ENCODE measurements at regions not wholly inside any gene's neighbourhood (a gene's known extent, or its start where the extent isn't known, plus 50 kb on each side); places are given as distances from the start of the nearest gene placed in this dataset.

- ATAC-seq = no peak
- TF ChIP-seq ZNF70 (CRISPR knock-in tag; IDR thresholded peaks at IDR 0.05) (no peak), TCF4 (CRISPR knock-in tag; IDR thresholded peaks at IDR 0.05; ENCODE audit: borderline replicate concordance) (no peak), CREB5 (CRISPR knock-in tag; IDR thresholded peaks at IDR 0.05; ENCODE audit: low read depth) (no peak), ESRRG (CRISPR knock-in tag; IDR thresholded peaks at IDR 0.05) (no peak), RARB (CRISPR knock-in tag; IDR thresholded peaks at IDR 0.05) (no peak), CSDC2 (CRISPR knock-in tag; IDR thresholded peaks at IDR 0.05) (no peak), ZNF8 (CRISPR knock-in tag; IDR thresholded peaks at IDR 0.05) (no peak), PPARA (CRISPR knock-in tag; IDR thresholded peaks at IDR 0.05; ENCODE audit: borderline replicate concordance) (no peak), ZFP3 (CRISPR knock-in tag; IDR thresholded peaks at IDR 0.05) (no peak), ARNTL (CRISPR knock-in tag; IDR thresholded peaks at IDR 0.05; ENCODE audit: borderline replicate concordance, low read depth) (no peak), GLIS3 (CRISPR knock-in tag; IDR thresholded peaks at IDR 0.05) (no peak), BACH2 (CRISPR knock-in tag; IDR thresholded peaks at IDR 0.05; ENCODE audit: borderline replicate concordance) (no peak), ZFP30 (CRISPR knock-in tag; IDR thresholded peaks at IDR 0.05) (no peak), ZC3H10 (CRISPR knock-in tag; IDR thresholded peaks at IDR 0.05) (no peak), TOX (CRISPR knock-in tag; IDR thresholded peaks at IDR 0.05; ENCODE audit: borderline replicate concordance) (no peak), ISL1 (CRISPR knock-in tag; IDR thresholded peaks at IDR 0.05) (no peak), POU6F1 (CRISPR knock-in tag; IDR thresholded peaks at IDR 0.05; ENCODE audit: borderline replicate concordance, low read depth) (no peak), SNAI2 (CRISPR knock-in tag; IDR thresholded peaks at IDR 0.05) (no peak), ZNF565 (CRISPR knock-in tag; conservative IDR thresholded peaks at IDR 0.05; ENCODE audit: low read depth) (no peak)
- TF ChIP-seq, protein P1, sequence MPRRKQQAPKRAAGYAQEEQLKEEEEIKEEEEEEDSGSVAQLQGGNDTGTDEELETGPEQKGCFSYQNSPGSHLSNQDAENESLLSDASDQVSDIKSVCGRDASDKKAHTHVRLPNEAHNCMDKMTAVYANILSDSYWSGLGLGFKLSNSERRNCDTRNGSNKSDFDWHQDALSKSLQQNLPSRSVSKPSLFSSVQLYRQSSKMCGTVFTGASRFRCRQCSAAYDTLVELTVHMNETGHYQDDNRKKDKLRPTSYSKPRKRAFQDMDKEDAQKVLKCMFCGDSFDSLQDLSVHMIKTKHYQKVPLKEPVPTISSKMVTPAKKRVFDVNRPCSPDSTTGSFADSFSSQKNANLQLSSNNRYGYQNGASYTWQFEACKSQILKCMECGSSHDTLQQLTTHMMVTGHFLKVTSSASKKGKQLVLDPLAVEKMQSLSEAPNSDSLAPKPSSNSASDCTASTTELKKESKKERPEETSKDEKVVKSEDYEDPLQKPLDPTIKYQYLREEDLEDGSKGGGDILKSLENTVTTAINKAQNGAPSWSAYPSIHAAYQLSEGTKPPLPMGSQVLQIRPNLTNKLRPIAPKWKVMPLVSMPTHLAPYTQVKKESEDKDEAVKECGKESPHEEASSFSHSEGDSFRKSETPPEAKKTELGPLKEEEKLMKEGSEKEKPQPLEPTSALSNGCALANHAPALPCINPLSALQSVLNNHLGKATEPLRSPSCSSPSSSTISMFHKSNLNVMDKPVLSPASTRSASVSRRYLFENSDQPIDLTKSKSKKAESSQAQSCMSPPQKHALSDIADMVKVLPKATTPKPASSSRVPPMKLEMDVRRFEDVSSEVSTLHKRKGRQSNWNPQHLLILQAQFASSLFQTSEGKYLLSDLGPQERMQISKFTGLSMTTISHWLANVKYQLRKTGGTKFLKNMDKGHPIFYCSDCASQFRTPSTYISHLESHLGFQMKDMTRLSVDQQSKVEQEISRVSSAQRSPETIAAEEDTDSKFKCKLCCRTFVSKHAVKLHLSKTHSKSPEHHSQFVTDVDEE (CRISPR knock-in tag; IDR thresholded peaks at IDR 0.05) = no peak
These were observed 51.7 kb upstream of the POU3F1 start for GRCh38 chr1:38098101-38098847.

DNA sequence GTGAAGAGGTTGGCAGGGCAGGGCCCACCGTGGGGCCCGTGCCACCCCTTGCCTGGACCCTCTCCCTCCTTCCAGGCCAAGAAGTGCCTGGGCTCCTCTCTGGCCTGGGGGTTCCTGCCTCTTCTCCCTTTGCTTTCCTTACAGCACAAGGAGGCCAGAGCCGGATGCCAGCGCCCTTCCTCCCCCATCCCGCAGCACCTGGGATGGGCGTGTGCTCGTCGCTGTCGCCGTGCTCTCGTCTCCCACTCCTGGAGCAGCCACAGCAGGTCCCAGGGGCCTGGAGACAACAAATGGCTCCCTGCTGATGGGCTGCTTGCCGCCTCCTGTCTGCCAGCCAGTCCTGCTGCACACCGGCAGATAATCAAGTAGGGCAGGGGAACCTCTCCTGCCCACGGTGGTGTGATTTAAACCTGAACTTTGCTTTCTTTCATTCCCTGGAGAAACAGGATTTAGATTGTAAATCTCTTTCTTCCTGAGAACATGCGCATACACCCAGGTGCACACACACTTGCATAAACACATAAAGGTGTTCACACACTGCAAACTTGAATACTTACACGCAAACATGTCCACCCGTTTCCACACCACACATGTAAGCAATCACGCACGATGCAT, 50.8 kb upstream of the POU3F1 start:
- no peak for TF ChIP-seq ARNTL (CRISPR knock-in tag; IDR thresholded peaks at IDR 0.05; ENCODE audit: borderline replicate concordance, low read depth)
- TF ChIP-seq OSR1 (CRISPR knock-in tag; IDR thresholded peaks at IDR 0.05) = no peak
- no peak for TF ChIP-seq RARB (CRISPR knock-in tag; IDR thresholded peaks at IDR 0.05)
- TF ChIP-seq, protein P2, sequence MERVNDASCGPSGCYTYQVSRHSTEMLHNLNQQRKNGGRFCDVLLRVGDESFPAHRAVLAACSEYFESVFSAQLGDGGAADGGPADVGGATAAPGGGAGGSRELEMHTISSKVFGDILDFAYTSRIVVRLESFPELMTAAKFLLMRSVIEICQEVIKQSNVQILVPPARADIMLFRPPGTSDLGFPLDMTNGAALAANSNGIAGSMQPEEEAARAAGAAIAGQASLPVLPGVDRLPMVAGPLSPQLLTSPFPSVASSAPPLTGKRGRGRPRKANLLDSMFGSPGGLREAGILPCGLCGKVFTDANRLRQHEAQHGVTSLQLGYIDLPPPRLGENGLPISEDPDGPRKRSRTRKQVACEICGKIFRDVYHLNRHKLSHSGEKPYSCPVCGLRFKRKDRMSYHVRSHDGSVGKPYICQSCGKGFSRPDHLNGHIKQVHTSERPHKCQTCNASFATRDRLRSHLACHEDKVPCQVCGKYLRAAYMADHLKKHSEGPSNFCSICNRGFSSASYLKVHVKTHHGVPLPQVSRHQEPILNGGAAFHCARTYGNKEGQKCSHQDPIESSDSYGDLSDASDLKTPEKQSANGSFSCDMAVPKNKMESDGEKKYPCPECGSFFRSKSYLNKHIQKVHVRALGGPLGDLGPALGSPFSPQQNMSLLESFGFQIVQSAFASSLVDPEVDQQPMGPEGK (CRISPR knock-in tag; IDR thresholded peaks at IDR 0.05; ENCODE audit: borderline replicate concordance) = no peak
- TF ChIP-seq ZC3H10 (CRISPR knock-in tag; IDR thresholded peaks at IDR 0.05) = no peak
- no peak for ATAC-seq

Measured in SK-N-SH treated with all-trans-retinoic acid at 6 μM for 48 hours (cell line).